ENCODE measurements at regions not wholly inside any gene's neighbourhood (a gene's known extent, or its start where the extent isn't known, plus 50 kb on each side); places are given as distances from the start of the nearest gene placed in this dataset.

- Mint-ChIP-seq H3K9me3 (no peaks in the 10 kb centered on the region), H3K27me3 (peaks cover 42% of the 10 kb centered on the region), H3K4me3 (no peak overlapping the region), H3K4me1 (ENCODE audit: low read depth) (no peaks in the 10 kb centered on the region), H3K36me3 (ENCODE audit: low read depth) (no peaks in the 10 kb centered on the region), H3K27ac (no peak overlapping the region)
- no peaks in the 10 kb centered on the region for H3K9me3 ChIP-seq (ENCODE audit: control insufficient read depth in 1 of 2, insufficient read depth in 1 of 2, low read length in 2 of 2)
- POLR2A ChIA-PET, result no interaction called here
- peak in 11 of 14 experiments; percentile 18 to 55 (median 27) for DNase-seq
- peaks cover 14 to 20% of the 10 kb centered on the region in 2 experiments for H3K27me3 ChIP-seq (ENCODE audit: control insufficient read depth in 1 of 2, insufficient read depth in 2 of 2, low read length in 2 of 2)
- intact Hi-C loops (cut with DNase I, micrococcal nuclease), result loop anchor here in 1 of 2 experiments (1.0 kb wide), 1 partner anchor 565 kb away; no protein-coding TSS in a partner anchor
- ATAC-seq (ENCODE audit: poor library complexity), result peak; percentile 52
- no peak overlapping the region for H3K4me3 ChIP-seq (ENCODE audit: low read length)
- TF ChIP-seq CTCF (IDR thresholded peaks at IDR 0.05), result peak; percentile 65
- CTCF ChIA-PET, result interaction anchor here (1.0 kb wide), 1 partner anchor 332 kb away, joined by 3 read pairs; no protein-coding TSS in a partner anchor
- no peaks in the 10 kb centered on the region for H3K36me3 ChIP-seq (ENCODE audit: insufficient read depth, low read length)
- H3K27ac ChIP-seq (ENCODE audit: low read depth in 1 of 2, low read length in 2 of 2), result no peak overlapping the region
- peaks cover 5% of the 10 kb centered on the region for H3K4me1 ChIP-seq (ENCODE audit: insufficient read depth, low read length)
These were observed 60.1 kb upstream of the GLI2 start for GRCh38 chr2:120675460-120676130.

GRCh38 chr2:120677221-120677620, 58.4 kb upstream of the GLI2 start:
- Histone ChIP-seq H3K4me3 (ENCODE audit: low read length) (no peak overlapping the region), H3K4me1 (ENCODE audit: insufficient read depth, low read length) (peaks cover 5% of the 10 kb centered on the region), H3K27ac (ENCODE audit: low read depth in 1 of 2, low read length in 2 of 2) (no peak overlapping the region), H3K27me3 (ENCODE audit: control insufficient read depth in 1 of 2, insufficient read depth in 2 of 2, low read length in 2 of 2) (peaks cover 6 to 12% of the 10 kb centered on the region in 2 experiments), H3K36me3 (ENCODE audit: insufficient read depth, low read length) (no peaks in the 10 kb centered on the region), H3K9me3 (ENCODE audit: control insufficient read depth in 1 of 2, insufficient read depth in 1 of 2, low read length in 2 of 2) (no peaks in the 10 kb centered on the region)
- Mint-ChIP-seq H3K4me3 (no peak overlapping the region), H3K36me3 (ENCODE audit: low read depth) (no peaks in the 10 kb centered on the region), H3K9me3 (no peaks in the 10 kb centered on the region), H3K27ac (no peak overlapping the region), H3K4me1 (ENCODE audit: low read depth) (no peaks in the 10 kb centered on the region), H3K27me3 (peaks cover 41% of the 10 kb centered on the region)
- ChIA-PET POLR2A (no interaction called here), CTCF (no interaction called here)
- no peak for ATAC-seq (ENCODE audit: poor library complexity)
- no peak for TF ChIP-seq CTCF (IDR thresholded peaks at IDR 0.05)
- intact Hi-C loops (cut with DNase I, micrococcal nuclease), result no loop called here
- DNase-seq, result no peak

GRCh38 chr2:120677696-120678247, 57.9 kb upstream of the GLI2 start:
- H3K27ac ChIP-seq (ENCODE audit: low read depth in 1 of 2, low read length in 2 of 2), result no peak overlapping the region
- Mint-ChIP-seq H3K4me3 (no peak overlapping the region), H3K9me3 (no peaks in the 10 kb centered on the region), H3K4me1 (ENCODE audit: low read depth) (no peaks in the 10 kb centered on the region), H3K27me3 (peaks cover 38% of the 10 kb centered on the region), H3K27ac (no peak overlapping the region), H3K36me3 (ENCODE audit: low read depth) (no peaks in the 10 kb centered on the region)
- CTCF ChIA-PET, result no interaction called here
- no peaks in the 10 kb centered on the region for H3K36me3 ChIP-seq (ENCODE audit: insufficient read depth, low read length)
- no peak for TF ChIP-seq CTCF (IDR thresholded peaks at IDR 0.05)
- peaks cover 6 to 12% of the 10 kb centered on the region in 2 experiments for H3K27me3 ChIP-seq (ENCODE audit: control insufficient read depth in 1 of 2, insufficient read depth in 2 of 2, low read length in 2 of 2)
- ATAC-seq (ENCODE audit: poor library complexity) (no peak), DNase-seq (no peak)
- H3K4me3 ChIP-seq (ENCODE audit: low read length), result no peak overlapping the region
- intact Hi-C loops (cut with DNase I, micrococcal nuclease), result no loop called here
- no peaks in the 10 kb centered on the region for H3K9me3 ChIP-seq (ENCODE audit: control insufficient read depth in 1 of 2, insufficient read depth in 1 of 2, low read length in 2 of 2)
- peaks cover 5% of the 10 kb centered on the region for H3K4me1 ChIP-seq (ENCODE audit: insufficient read depth, low read length)
- POLR2A ChIA-PET, result no interaction called here
